ENCODE measurements at regions not wholly inside any gene's neighbourhood (a gene's known extent, or its start where the extent isn't known, plus 50 kb on each side); places are given as distances from the start of the nearest gene placed in this dataset.

DNA sequence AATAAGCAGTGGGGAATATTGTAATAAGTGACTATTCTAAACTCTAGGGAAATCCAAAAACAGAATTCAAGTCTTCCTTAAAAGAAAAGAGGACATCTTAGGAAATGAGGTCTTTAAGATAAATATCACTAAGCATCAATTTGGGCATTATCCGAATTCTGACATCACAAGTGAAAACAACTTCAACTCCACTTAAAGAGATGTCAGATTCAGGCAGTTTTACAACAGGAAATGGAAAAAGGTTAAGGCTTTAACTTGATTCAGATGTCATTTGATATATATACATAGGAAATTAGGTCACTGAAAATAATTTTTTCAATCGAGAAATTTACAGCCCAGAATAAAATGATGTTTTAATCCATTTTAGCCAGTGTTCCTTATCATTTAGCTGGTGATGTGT is 435.4 kb downstream of the SETD4 start:
- H3K27me3 ChIP-seq = no peaks in the 10 kb centered on the region
- no peak for TF ChIP-seq POLR2A (IDR thresholded peaks at IDR 0.05)
- no peak for TF ChIP-seq EP300 (IDR thresholded peaks at IDR 0.05)
- TF ChIP-seq CTCF (IDR thresholded peaks at IDR 0.05) = no peak
- WGBS, 2 donors = 41 to 42% methylated on average over 2 of the region's 2 CpGs

GRCh38 chr21:35622612-35623011 is 437.7 kb downstream of the SETD4 start:
- Histone ChIP-seq H3K4me3 (no peak overlapping the region), H3K27me3 (no peaks in the 10 kb centered on the region), H3K4me1 (no peaks in the 10 kb centered on the region), H3K36me3 (no peaks in the 10 kb centered on the region), H3K27ac (no peak overlapping the region), H3K9me3 (peaks cover 0 to 8% (median 0%) of the 10 kb centered on the region in 4 donors)
- no peak for DNase-seq (ENCODE audit: low spot score in 2 of 2)
- TF ChIP-seq EP300 (IDR thresholded peaks at IDR 0.05) = no peak
- TF ChIP-seq CTCF (IDR thresholded peaks at IDR 0.05) = no peak
- no peak for TF ChIP-seq POLR2A (IDR thresholded peaks at IDR 0.05)
- WGBS, 2 donors = 82 to 86% methylated on average over 3 of the region's 3 CpGs

More for the DNA sequence above, 435.4 kb downstream of the SETD4 start:
- Histone ChIP-seq H3K4me1 (no peaks in the 10 kb centered on the region), H3K9me3 (peaks cover 0 to 8% (median 0%) of the 10 kb centered on the region in 4 donors), H3K36me3 (no peaks in the 10 kb centered on the region), H3K4me3 (no peak overlapping the region), H3K27ac (no peak overlapping the region)
- no peak for DNase-seq (ENCODE audit: low spot score in 2 of 2)

DNA sequence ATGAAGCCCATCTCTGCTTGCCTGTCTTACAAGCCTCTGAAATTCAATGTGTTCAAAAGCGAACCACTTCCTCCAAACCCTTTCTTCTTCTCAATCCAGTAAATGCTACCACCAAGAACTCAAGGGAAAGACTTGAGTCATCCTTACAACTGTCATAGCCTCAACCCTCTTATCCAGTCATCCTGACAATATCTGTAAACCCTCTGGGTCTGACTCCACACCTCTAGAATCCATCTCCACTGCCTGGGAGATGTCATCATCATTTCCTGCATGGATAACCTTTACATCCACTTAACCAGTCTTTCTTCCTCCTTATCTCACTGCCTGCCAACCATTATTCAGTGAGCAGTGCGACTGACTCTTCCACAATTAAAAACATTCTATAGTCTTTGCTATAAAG is 441.1 kb downstream of the SETD4 start:
- Histone ChIP-seq H3K9me3 (peaks cover 0 to 8% (median 0%) of the 10 kb centered on the region in 4 donors), H3K27me3 (no peaks in the 10 kb centered on the region), H3K36me3 (no peaks in the 10 kb centered on the region), H3K4me3 (no peak overlapping the region), H3K4me1 (peaks cover 0 to 11% (median 0%) of the 10 kb centered on the region in 4 donors), H3K27ac (no peak overlapping the region)
- WGBS, 2 donors = 87 to 93% methylated on average over 2 of the region's 2 CpGs
- DNase-seq (ENCODE audit: low spot score in 2 of 2) = no peak
- TF ChIP-seq POLR2A (IDR thresholded peaks at IDR 0.05) (no peak), EP300 (IDR thresholded peaks at IDR 0.05) (no peak), CTCF (IDR thresholded peaks at IDR 0.05) (no peak)

DNA sequence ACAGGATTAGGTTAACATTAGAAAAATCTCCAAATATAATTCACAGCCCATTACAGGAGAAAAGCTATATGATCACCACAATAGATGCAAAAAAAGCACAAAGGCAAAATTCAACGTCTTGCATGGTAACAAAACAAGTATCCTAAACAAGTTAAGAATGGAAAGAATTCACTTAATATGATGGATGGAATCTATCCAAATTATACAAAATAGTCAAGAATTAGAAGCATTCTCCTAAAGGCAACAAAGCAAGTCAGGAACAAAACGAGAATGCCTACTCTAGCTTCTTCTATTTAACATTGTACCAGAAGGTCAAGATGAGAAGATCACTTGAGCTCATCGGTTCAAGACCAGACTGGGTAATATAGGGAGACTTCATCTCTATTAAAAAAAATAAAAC is 442.8 kb downstream of the SETD4 start:
- WGBS, 2 donors = 38 to 46% methylated on average over 3 of the region's 3 CpGs
- Histone ChIP-seq H3K9me3 (peaks cover 0 to 8% (median 0%) of the 10 kb centered on the region in 4 donors), H3K36me3 (no peaks in the 10 kb centered on the region), H3K4me1 (peaks cover 0 to 11% (median 0%) of the 10 kb centered on the region in 4 donors), H3K4me3 (no peak overlapping the region), H3K27ac (no peak overlapping the region), H3K27me3 (no peaks in the 10 kb centered on the region)
- TF ChIP-seq POLR2A (IDR thresholded peaks at IDR 0.05) = no peak
- TF ChIP-seq EP300 (IDR thresholded peaks at IDR 0.05) = no peak
- no peak for TF ChIP-seq CTCF (IDR thresholded peaks at IDR 0.05)
- no peak for DNase-seq (ENCODE audit: low spot score in 2 of 2)

DNA sequence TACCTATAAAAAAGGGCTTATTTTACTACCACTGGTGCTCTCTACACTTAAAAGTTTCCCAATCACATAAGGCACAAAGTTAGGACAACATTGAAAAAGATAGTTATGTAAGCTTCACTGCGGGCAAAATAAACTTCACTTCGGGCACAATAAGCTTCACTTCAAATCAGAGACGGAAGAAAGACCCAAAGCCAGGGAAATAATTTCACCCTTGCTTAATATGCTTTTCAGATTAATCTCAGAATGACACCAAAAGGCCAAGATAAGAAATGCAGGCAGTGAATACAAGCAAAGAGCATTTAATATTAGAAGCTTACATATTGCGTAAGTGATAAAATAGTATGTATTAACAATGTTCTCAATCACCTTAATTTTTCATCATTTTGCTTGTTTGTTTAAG is 444.2 kb downstream of the SETD4 start:
- Histone ChIP-seq H3K4me3 (no peak overlapping the region), H3K27me3 (no peaks in the 10 kb centered on the region), H3K27ac (peak overlapping the region in 1 of 4 donors; percentile 42), H3K4me1 (peaks cover 0 to 11% (median 0%) of the 10 kb centered on the region in 4 donors), H3K36me3 (no peaks in the 10 kb centered on the region), H3K9me3 (peaks cover 0 to under 1% (median 0%) of the 10 kb centered on the region in 4 donors)
- WGBS, 2 donors = 14 to 19% methylated on average over 4 of the region's 4 CpGs
- peak in 1 of 2 donors; percentile 13 for DNase-seq (ENCODE audit: low spot score in 2 of 2)
- TF ChIP-seq CTCF (IDR thresholded peaks at IDR 0.05) (peak; percentile 39 to 68 (median 62)), EP300 (IDR thresholded peaks at IDR 0.05) (peak in 1 of 2 donors; percentile 45), POLR2A (IDR thresholded peaks at IDR 0.05) (no peak)

All from tibial nerve (tissue), 4 donors.